HS-5 (cell line): ENCODE measurements at regions not wholly inside any gene's neighbourhood (a gene's known extent, or its start where the extent isn't known, plus 50 kb on each side); places are given as distances from the start of the nearest gene placed in this dataset.
"Not testable (repeated sequence)": the region's sequence is repeated elsewhere in the genome, so short reads cannot be mapped to it uniquely, and the experiment has no call there.

ENCODE experiments used
- DNase-seq: peaks from one replicate; pipeline ENCODE4 v3.0.0-alpha.2; 2012; ENCODE audit warnings: low read depth

- DNase-seq: no peak
These were observed 125.5 kb upstream of the TRPC4 start for GRCh38 chr13:37995092-37995491.

- no peak for DNase-seq
These were observed 117.2 kb upstream of the TRPC4 start for GRCh38 chr13:37986811-37987210.

GRCh38 chr13:37985281-37985680 lies 115.7 kb upstream of the TRPC4 start:
- no peak for DNase-seq

- no peak for DNase-seq
These were observed 114.8 kb upstream of the TRPC4 start for GRCh38 chr13:37984357-37984756.

- DNase-seq: no peak
These were observed 112.4 kb upstream of the TRPC4 start for GRCh38 chr13:37981932-37982331.

GRCh38 chr13:37978680-37979079 lies 109.1 kb upstream of the TRPC4 start:
- no peak for DNase-seq

GRCh38 chr13:37968555-37968954 lies 99.0 kb upstream of the TRPC4 start:
- no peak for DNase-seq

GRCh38 chr13:37966266-37966665 lies 96.7 kb upstream of the TRPC4 start:
- DNase-seq: peak; percentile 2

GRCh38 chr13:37960427-37960826 lies 90.9 kb upstream of the TRPC4 start:
- no peak for DNase-seq

GRCh38 chr13:37959284-37959683 lies 89.7 kb upstream of the TRPC4 start:
- DNase-seq: no peak

- no peak for DNase-seq
These were observed 87.0 kb upstream of the TRPC4 start for GRCh38 chr13:37956536-37956935.

GRCh38 chr13:37954597-37954996 lies 85.0 kb upstream of the TRPC4 start:
- not testable (repeated sequence) for DNase-seq

GRCh38 chr13:37954191-37954590 lies 84.6 kb upstream of the TRPC4 start:
- no peak for DNase-seq

GRCh38 chr13:37953696-37954095 lies 84.1 kb upstream of the TRPC4 start:
- DNase-seq: no peak

GRCh38 chr13:37950016-37950415 lies 80.4 kb upstream of the TRPC4 start:
- no peak for DNase-seq

GRCh38 chr13:37947419-37948140 lies 78.0 kb upstream of the TRPC4 start:
- DNase-seq: no peak

- DNase-seq: no peak
These were observed 76.3 kb upstream of the TRPC4 start for GRCh38 chr13:37945651-37946575.

GRCh38 chr13:37944869-37945442 lies 75.4 kb upstream of the TRPC4 start:
- DNase-seq: no peak

- no peak for DNase-seq
These were observed 74.7 kb upstream of the TRPC4 start for GRCh38 chr13:37944081-37944868.

GRCh38 chr13:37942929-37943328 lies 73.4 kb upstream of the TRPC4 start:
- no peak for DNase-seq

GRCh38 chr13:37934339-37935191 lies 65.0 kb upstream of the TRPC4 start:
- no peak for DNase-seq
